HG02642 (cell line): ENCODE measurements at regions not wholly inside any gene's neighbourhood (a gene's known extent, or its start where the extent isn't known, plus 50 kb on each side); places are given as distances from the start of the nearest gene placed in this dataset.
"Not testable (repeated sequence)": the region's sequence is repeated elsewhere in the genome, so short reads cannot be mapped to it uniquely, and the experiment has no call there.

Source experiments
- ATAC-seq: cut with Tn5 transposase; IDR thresholded peaks from one replicate; pipeline ENCODE4 v1.9.1; 2021; ENCODE audit warnings: mild to moderate bottlenecking; ENCODE audit not compliant: unreplicated experiment, poor library complexity

DNA sequence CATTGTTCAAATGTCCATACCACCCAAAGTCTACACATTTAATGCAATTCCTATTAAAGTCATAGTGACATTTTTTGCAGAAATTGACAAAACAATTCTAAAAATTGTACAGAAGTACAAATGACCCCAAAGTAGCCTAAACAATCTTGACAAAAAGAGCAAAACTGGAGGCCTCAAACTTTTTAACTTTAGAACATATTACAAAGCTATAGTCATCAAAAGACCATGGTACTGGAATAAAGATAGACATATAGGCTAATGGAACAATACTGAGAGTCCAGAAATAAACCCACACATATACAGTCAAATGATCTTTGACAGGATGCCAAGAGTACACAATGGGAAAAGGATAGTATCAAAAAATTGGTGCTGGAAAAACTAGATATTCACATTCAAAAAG is 213.2 kb upstream of the SAMSN1 start:
- no peak for ATAC-seq

DNA sequence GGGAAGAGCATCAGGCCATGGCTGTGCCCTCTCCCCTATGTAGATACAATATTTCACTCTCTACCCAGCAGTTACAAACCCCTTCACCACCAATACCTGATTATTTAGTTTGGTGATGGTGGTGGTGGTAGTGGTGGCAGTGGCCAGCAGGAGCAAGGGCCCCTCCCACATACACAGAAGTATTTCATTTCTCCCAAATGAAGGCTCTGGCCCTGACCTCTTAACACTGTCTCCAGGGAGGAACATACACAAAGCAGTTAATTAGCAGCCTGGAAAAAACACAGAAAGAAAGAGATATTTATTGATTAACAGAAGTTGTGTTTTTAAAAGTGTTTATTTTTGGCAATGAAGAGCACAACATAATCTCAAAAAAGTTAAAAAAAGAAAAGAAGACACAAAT is 212.7 kb upstream of the SAMSN1 start:
- ATAC-seq, result no peak

DNA sequence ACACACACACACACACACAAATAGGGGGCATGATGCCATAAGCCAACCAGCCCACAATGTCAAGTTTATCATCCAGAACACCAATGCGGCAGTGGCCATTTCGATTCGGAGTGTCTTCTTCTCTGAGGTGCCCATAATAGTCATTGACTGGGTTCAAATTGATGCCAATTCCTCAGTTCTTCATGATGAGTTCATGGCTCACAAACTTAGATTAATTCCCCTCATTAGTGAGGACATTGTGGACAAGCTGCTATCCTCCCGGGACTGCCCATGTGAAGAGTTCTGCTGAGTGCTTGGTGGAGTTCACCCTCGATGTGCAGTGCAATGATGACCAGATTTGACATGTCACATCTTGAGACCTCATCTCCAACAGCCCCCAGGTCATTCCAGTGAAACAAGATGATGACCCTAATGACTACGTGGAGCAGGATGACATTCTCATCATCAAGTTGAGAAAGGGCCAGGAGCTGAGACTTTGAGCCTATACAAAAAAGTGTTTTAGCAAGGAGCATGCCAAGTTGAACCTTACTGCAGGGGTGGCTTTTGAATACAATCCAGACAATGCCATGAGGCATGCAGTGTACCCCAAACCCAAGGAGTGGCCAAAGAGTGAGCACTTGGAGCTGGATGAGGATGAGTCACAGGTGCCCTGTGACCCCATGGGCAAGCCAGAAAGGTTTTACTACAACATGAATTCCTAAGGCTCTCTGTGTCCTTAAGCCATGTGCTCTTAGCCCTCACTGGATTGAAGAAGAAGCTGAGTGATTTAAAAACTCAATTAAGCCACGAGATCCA is 211.6 kb upstream of the SAMSN1 start:
- no peak for ATAC-seq

DNA sequence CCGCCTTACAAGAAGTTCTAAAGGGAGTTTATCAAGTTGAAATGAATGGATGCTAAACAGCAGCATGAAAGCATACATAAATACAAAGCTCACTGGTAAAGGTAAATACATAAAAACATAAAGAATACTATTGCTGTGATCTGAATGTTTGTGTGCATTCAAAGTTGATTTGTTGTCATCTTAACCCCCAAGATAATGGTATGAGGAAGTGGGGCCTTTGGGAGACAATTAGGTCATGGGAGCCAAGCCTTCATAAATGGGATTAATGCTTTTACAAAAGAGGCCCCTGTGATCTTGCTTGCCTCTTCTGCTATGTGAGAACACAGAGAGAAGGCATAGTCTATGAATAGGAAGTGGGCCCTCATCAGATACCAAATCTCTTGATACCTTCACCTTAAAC is 209.0 kb upstream of the SAMSN1 start:
- no peak for ATAC-seq

DNA sequence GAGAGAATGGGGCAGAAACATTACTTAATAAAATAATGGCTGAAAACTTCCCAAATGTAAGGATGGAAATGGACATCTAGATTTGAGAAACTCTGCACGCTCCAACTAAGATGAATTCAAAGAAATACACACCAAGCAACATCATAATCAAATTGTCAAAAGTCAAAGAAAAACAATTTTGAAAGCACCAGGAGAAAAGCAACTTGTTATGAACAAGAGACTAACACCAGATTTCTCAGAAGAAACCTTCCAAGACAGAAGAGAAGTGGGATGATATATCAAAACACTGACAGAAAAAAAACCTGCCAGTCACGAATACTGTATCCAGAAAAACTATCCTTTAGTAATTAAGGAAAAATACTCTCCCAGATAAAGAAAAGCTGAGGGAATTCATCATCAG is 208.6 kb upstream of the SAMSN1 start:
- ATAC-seq, result no peak

DNA sequence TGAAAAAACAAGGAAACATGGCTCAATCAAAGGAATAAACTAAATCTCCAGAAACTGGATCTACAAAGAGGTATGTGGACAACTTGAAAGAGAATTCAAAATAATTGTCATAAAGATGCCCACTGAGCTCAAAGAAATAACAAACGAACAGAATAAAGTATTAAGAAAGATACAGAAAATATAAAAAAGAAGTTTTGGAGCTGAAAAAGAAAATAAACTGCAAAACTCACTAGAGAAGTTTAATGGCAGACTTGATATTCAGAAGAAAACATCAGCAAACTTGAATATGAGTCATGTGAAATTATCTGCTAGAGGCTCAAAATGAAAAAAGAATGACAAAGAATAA is 208.1 kb upstream of the SAMSN1 start:
- no peak for ATAC-seq

DNA sequence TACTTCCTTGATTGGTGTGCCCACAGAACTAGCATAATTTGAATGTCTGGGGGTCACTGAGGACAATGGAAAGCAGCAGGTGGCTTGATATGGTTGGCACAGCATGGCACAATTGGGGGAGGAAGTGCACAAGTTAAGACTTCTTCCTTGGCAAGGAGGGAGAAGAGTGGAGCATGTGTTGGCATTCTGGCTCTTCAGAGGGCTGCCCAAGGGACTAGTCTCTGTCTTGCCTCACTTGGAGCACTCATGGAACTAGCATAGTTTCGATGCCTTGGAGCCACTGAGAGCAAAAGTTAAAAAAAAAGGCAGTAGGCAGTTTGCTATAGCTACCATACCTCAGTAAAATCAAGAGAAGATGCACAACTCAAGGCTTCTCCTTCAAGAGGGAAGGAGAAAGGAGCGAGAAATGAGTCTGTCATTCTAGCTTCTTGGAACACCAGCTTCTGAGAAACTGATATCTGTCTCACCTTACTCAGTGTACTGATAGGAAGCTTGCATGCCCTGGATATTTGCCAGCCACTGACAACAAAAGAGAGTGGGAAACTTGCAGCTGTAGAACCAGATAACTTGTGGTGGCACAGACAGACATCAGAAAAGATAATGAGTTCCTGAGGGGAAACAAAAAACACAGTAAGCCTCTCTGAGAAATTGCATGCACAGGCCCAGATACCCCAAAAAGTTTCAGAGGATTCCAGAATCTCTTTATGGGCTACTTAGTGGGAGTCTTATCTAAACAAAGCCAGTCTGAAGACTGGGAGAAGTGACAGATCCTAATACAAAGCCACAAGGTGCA is 207.5 kb upstream of the SAMSN1 start:
- ATAC-seq, result no peak

DNA sequence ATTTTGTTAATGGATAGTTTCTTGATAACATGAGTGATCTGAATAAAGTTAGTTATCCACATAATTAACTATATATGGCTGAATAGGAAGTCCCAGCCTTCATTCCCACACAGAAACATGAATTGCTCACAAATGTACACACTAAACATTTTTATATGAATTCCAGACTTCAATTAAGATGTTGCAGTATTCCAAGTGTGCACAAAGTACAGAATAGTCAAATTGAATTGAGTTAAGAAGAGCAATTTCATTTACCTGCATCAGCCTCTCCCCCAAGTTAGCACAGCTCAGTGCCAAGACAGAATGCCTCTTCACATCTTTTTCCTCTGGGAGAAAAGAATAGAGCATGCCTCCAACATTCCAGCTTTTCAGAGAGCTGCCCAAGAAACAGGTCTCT is 207.0 kb upstream of the SAMSN1 start:
- ATAC-seq, result no peak

DNA sequence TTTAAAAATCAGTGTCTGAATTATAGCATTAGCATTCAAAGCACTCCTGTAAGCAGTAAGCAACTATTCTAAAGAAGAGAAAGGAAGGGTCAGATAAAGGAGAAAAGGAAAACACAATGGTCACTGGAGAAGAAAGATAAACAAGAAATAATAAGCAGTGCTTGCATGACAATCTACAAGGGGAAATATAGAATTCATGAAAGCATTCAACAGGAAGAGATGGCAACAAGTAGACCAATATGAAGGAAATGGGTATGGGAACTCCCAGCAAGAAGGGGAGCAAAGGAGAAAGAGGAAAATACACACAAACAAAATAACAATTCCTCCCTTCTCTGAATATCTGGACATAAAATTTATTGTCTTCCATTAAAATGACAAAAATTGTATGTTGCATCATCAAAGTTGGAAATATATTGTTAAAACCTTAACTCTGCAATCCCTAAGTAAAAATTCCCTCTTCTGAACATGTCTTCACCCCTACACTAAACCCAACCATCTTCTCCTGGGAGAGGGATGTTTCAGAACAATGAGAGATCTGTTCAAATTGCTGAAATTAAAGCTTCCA is 206.3 kb upstream of the SAMSN1 start:
- ATAC-seq, result no peak

DNA sequence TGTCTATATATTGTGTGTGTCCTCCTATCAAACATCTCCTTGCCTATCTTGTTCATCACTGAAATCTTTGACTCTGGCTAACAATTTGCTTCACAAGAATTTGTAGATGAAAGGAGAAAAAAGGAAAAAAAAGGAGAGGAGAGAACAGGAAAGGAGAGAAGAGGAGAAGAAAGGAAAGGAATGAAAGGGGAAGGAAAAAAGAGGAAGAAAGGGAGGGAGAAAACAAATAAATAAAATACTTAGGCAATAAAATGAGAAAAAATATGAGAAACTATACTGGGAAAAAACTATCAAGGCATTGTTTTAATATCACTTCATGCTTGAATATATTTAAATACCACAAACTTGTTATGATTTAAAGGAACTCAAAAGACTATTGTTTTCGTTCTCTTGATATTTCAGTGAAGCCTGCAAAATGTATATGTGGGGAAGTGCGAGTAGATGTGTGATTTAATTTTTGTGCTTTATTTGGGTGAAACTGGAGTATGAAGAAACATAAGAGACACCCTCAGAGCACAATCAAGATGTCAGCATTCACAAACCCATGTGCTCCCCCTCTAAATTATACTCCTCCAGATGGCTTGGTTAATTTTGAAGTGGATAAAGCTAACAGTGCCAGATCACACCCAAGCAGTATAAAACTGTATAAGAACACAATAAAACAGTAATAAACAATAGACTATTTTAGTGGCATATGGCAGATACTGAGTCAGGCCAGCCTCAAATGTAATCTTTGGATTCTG is 205.7 kb upstream of the SAMSN1 start:
- ATAC-seq, result no peak

DNA sequence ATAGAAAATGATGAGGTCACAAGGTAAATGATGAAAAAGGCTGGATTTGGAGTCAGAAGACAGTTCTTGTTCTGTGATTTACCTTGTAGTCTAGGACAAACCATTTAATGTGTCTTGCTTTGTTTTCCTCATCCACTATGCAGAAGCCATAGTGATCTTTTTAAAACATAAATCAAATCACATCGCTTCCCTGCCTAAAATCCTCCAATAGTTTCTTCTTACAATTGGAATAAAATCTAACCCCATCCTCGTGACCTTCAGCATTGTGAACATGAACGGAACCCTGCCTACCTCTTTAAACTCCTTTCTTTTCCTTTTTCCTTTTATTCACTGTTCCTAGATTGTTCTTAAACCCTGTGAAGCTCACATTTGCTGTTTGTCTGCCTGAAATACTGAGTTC is 204.9 kb upstream of the SAMSN1 start:
- no peak for ATAC-seq

DNA sequence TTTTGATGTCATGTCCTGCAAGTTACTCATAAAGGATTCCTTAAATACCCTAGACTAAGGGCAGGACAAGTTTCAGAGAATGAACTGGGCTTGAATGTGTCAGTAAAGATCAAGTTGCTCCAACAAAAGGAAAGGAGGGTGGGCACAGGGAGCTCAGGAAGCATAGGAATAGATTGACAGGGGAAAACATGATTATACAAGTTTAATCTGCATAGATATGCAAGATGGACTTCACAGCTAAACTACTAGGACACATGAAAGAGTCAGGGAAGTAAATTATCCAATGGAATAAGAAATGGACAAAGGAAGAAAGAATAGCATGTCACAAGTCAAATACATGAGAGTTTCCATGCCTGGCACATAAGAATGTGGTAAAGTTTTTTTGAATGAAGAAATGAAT is 203.9 kb upstream of the SAMSN1 start:
- no peak for ATAC-seq

DNA sequence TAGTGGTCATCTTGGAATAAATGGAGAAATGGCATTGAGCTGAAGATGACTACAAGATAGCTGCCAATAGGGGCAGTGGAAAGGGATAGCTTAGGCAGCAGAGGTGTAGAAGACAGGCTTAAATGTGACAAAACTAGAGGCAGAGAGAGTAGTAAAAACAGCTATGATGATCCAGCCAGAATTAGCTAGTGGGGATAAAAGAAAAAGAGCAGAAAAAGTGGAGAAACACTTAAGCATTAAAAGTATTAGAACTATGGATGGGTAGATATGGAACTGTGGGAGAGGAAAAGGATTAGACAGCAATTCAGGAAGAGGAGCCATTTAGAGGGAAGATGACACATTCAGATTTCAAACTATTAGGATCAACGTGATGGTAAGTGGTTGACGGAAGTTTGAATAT is 202.5 kb upstream of the SAMSN1 start:
- ATAC-seq, result no peak

DNA sequence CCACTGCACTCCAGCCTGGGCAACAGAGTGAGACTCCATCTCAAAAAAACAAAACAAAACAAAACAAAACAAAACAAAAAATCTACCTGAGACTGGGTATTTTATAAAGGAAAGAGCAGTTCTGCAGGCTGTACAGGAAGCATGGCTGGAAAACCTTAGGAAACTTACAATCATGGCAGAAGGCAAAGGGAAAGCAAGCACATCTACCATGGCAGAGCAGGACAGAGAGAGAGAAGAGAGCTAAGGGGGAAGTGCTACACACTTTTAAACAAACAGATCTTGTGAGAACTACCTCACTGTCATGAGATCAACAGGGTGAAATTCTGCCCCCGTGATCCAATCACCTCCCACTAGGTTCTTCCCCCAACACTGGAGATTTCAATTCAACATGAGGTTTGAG is 198.3 kb upstream of the SAMSN1 start:
- ATAC-seq, result no peak

DNA sequence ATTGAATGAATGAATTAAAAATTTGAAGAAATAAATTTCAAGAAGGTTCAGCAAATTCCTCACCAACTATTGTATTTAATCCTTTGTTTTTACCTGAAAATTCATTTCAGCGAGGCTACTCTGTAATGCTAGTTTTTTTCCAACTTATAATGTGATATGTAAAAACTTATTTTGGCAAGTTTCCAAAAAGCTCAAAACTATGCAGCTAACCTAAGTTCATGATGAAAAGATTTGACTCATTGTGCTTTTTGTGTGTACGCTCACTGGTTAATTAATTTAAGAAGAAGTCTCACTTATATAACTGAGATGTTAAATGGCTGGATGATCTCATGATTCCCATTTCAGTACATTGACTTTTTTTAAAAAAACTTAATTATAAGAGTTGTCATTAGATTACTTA is 196.0 kb upstream of the SAMSN1 start:
- ATAC-seq, result no peak

DNA sequence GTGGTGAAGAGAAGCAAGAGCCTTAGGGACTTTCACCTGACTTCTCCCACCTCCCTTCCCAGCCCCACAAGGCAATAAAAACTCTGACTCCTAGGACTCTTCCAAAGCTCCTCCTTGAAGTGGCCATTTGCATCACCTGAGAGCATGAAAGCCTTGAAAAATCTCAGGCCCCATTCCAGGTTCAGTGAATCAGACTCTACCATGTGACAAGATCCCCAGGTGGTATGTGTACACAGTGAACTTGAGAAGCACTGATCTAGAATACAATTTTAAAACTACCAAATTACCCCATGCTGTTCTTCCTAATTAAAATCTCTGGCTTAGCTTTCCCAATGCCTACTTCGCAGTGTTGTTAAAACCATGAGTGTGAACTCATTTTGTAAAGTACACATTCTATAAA is 195.1 kb upstream of the SAMSN1 start:
- ATAC-seq, result no peak

DNA sequence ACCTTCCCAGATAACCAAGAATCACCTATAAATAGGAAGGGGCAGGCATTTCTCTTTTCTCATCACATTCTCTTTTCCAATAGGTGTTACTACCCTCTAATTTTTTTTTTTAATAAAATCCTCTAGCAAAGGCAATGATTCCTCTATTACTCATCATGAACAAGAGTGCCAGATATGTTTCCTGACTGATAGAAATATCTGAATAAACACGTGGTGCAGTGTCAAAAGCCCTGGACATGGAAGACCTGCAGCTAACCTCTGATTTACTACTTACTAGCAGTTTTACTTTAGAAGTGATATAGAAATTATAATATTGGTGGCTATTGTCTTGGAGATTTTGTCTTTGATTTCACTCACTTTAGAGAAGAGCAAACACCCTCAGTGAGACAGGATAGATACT is 194.6 kb upstream of the SAMSN1 start:
- ATAC-seq, result no peak

DNA sequence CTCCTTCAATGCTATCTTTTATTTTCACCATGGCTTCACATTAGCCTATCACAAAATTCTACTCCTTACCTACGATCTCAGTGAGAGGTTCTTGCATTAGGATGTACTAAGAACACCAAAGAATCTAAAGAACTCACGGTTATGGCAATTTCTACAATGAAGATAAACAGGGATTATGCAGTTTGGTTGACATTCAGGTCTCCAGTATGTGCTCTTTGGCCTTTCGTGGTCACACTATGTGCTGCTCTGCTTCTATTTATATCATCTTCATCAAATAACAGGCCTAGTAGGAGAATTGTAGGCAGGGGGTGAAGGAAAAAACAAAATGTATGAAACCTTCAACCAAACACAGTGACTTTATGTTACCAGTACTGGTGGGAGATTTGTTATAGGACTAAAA is 194.0 kb upstream of the SAMSN1 start:
- ATAC-seq, result no peak

DNA sequence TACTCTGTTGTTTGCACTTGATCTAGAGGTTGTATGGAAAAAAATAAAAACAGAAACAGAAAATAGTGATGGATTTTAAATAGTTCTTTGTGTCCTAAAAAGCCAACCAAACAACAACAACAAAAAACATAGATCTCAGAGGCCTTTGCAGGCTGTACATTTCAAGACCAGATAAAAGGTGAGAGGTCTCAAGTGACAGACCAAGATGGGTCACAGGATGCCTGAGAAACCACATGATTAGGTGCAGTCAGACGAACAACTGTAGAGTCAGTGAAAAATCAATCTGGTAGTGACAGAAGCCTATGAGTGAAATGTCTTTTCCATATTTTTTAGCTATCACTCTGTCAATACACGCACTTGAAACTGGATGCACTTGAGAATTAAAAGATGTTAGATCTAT is 193.5 kb upstream of the SAMSN1 start:
- no peak for ATAC-seq

DNA sequence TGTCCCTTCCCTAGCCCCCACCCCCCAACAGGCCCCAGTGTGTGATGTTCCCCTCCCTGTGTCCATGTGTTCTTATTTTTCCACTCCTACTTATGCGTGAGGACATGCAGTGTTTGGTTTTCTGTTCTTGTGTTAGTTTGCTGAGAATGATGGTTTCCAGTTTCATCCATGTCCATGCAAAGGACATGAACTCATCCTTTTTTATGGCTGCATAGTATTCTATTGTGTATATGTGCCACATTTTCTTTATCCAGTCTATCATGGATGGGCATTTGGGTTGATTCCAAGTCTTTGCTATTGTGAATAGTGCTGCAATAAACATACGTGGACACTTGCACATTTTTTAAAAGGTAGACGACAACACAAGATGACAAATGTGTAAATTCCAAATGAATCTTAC is 192.5 kb upstream of the SAMSN1 start:
- not testable (repeated sequence) for ATAC-seq

DNA sequence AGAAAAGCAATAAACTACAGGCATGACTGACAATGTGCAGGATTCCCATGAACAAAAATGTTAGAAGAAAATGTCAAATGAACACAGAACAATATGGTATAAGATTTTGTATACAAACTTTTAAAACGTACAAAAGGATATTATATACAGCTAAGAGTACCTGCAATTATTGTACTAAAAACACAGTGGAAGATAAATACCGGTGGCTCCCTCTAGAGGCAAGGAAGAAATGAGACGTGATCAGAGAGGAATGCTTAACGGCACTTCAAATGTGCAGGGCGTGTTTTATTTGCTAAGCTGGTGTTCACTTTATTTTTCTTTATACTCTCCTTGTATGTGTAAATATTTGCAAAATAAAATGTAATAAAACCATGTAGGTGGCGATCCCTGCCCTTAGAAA is 191.8 kb upstream of the SAMSN1 start:
- ATAC-seq, result peak; percentile 63
